Activated CD4-positive, alpha-beta memory T cell treated with anti-CD3 and anti-CD28 coated beads, Interleukin-2, amount 10 ng/mL, durations not matched to agents 7 days and 5 days (primary cell): ENCODE measurements at regions not wholly inside any gene's neighbourhood (a gene's known extent, or its start where the extent isn't known, plus 50 kb on each side); places are given as distances from the start of the nearest gene placed in this dataset.
A peak's percentile ranks its signal among the peaks of the same experiment; 100 is the strongest.

Experiments
- CTCF ChIA-PET: fragments of 350-600 bp; sonication (Branson Sonifier 250); formaldehyde crosslinking; loops from one replicate; lab custom pipeline; 2021; ENCODE audit warnings: antibody characterized with exemption, inconsistent platforms; lab: Charles Lee
- POLR2A ChIA-PET: fragments of 350-600 bp; sonication (Branson Sonifier 250); formaldehyde crosslinking; loops from one replicate; lab custom pipeline; 2021; ENCODE audit warnings: antibody characterized with exemption; lab: Charles Lee
- DNase-seq: peaks from one replicate; pipeline ENCODE4 v3.0.0-alpha.2; 2020
- H3K27ac Mint-ChIP-seq: one replicate; pipeline ENCODE4 v1.8.0; 2021; ENCODE audit warnings: mild to moderate bottlenecking, mixed read lengths
- H3K27me3 Mint-ChIP-seq: one replicate; pipeline ENCODE4 v1.8.0; 2021; ENCODE audit warnings: mixed read lengths
- H3K36me3 Mint-ChIP-seq: one replicate; pipeline ENCODE4 v1.8.0; 2021; ENCODE audit warnings: low read depth, mixed read lengths
- H3K4me1 Mint-ChIP-seq: one replicate; pipeline ENCODE4 v1.8.0; 2021; ENCODE audit warnings: mixed read lengths
- H3K4me3 Mint-ChIP-seq: one replicate; pipeline ENCODE4 v1.8.0; 2021; ENCODE audit warnings: mild to moderate bottlenecking, mixed read lengths
- H3K9me3 Mint-ChIP-seq: one replicate; pipeline ENCODE4 v1.8.0; 2021; ENCODE audit warnings: mixed read lengths

DNA sequence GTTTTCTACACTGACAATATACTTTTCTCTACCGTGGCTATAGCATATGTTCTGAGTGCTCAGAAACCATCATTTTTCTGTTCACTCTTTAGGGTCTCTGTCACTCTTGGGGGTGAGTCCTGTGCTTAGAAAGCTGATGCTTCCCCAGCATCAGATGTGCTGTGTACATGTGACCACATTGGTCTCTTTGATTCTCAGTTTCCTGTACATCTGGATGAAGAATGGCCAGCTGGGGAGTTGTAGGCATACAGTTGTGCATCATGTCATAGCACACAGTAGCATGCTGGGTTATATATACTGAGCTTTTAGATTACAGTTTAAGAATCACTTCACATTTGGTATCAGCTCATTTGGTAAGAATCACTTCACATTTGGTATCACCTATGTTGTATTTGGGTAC lies 238.6 kb upstream of the PREP start:
- no peak for DNase-seq
- no peaks in the 10 kb centered on the region for H3K27me3 Mint-ChIP-seq
- ChIA-PET POLR2A (interaction anchor here (0.6 kb wide), 1 partner anchor 147 kb away, joined by 3 read pairs; no protein-coding TSS in a partner anchor), CTCF (interaction anchor here (0.5 kb wide), 1 partner anchor 210 kb away, joined by 3 read pairs; no protein-coding TSS in a partner anchor)
- peaks cover 55% of the 10 kb centered on the region for H3K36me3 Mint-ChIP-seq
- H3K4me3 Mint-ChIP-seq = no peak overlapping the region
- peaks cover 46% of the 10 kb centered on the region for H3K9me3 Mint-ChIP-seq
- H3K27ac Mint-ChIP-seq = no peak overlapping the region
- H3K4me1 Mint-ChIP-seq = peaks cover 45% of the 10 kb centered on the region

- ChIA-PET POLR2A (no interaction called here), CTCF (interaction anchor here (0.5 kb wide), 1 partner anchor 87 kb away, joined by 4 read pairs; no protein-coding TSS in a partner anchor)
- H3K36me3 Mint-ChIP-seq = peaks cover 48% of the 10 kb centered on the region
- H3K9me3 Mint-ChIP-seq = peaks cover 49% of the 10 kb centered on the region
- no peak overlapping the region for H3K4me3 Mint-ChIP-seq
- peaks cover 22% of the 10 kb centered on the region for H3K4me1 Mint-ChIP-seq
- DNase-seq = no peak
- no peak overlapping the region for H3K27ac Mint-ChIP-seq
- H3K27me3 Mint-ChIP-seq = no peaks in the 10 kb centered on the region
Measured at GRCh38 chr6:105639124-105639523, 236.2 kb upstream of the PREP start.

GRCh38 chr6:105633814-105634213 lies 230.9 kb upstream of the PREP start:
- Mint-ChIP-seq H3K4me1 (peaks cover 8% of the 10 kb centered on the region), H3K36me3 (peaks cover 37% of the 10 kb centered on the region), H3K27me3 (peaks cover 4% of the 10 kb centered on the region), H3K4me3 (no peak overlapping the region), H3K9me3 (peaks cover 39% of the 10 kb centered on the region), H3K27ac (no peak overlapping the region)
- DNase-seq = no peak
- ChIA-PET POLR2A (interaction anchor here (0.9 to 1.4 kb wide), 2 partner anchors 10 to 12 kb away, joined by 3 to 5 read pairs; no protein-coding TSS in a partner anchor), CTCF (no interaction called here)

DNA sequence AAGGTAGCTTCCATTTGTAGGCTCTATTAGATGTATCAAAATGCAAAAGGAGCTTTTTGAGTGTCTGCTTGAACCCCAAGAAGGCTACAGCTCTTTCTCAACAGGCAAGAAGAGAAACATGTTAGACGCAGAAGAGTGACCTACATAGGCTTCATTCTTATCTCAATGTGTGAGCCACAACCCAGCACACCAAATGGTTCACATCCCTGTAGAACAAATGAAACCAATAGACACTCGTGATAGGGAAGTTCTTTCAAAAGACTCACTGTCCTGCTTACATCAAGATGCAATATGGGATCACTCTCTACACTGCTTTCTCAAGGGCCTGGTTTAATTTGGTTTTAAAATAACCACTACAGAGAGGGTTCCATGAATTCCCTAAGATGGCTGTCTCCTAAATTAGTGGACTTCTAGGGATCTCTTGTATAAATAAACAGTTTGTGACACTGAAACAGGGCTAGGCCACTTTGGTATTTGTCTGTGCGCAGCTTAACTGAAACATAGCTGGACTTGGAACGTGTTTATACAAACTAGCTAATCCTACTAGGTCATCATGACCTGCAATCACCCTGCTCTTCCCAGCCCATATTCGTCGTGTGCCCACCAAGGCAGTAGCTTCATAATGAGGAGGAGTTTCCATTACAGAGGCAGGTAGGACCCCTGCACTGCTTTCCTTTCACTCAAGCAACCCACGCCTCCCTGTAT lies 225.4 kb upstream of the PREP start:
- CTCF ChIA-PET = no interaction called here
- POLR2A ChIA-PET = interaction anchor here (1.2 kb wide), 1 partner anchor 27 kb away, joined by 3 read pairs; no protein-coding TSS in a partner anchor
- H3K27ac Mint-ChIP-seq = peak overlapping the region; percentile 8

GRCh38 chr6:105626295-105627158 lies 223.6 kb upstream of the PREP start:
- Mint-ChIP-seq H3K9me3 (peaks cover 41% of the 10 kb centered on the region), H3K4me3 (no peak overlapping the region), H3K27ac (peak overlapping the region; percentile 74), H3K4me1 (peaks cover 58% of the 10 kb centered on the region), H3K27me3 (peaks cover 4% of the 10 kb centered on the region), H3K36me3 (peaks cover 56% of the 10 kb centered on the region)
- ChIA-PET CTCF (no interaction called here), POLR2A (no interaction called here)
- DNase-seq = no peak

More for the DNA sequence above, 225.4 kb upstream of the PREP start:
- DNase-seq = no peak
- H3K36me3 Mint-ChIP-seq = peaks cover 61% of the 10 kb centered on the region
- H3K27me3 Mint-ChIP-seq = peaks cover 4% of the 10 kb centered on the region
- peaks cover 44% of the 10 kb centered on the region for H3K4me1 Mint-ChIP-seq
- peaks cover 43% of the 10 kb centered on the region for H3K9me3 Mint-ChIP-seq
- H3K4me3 Mint-ChIP-seq = no peak overlapping the region

DNA sequence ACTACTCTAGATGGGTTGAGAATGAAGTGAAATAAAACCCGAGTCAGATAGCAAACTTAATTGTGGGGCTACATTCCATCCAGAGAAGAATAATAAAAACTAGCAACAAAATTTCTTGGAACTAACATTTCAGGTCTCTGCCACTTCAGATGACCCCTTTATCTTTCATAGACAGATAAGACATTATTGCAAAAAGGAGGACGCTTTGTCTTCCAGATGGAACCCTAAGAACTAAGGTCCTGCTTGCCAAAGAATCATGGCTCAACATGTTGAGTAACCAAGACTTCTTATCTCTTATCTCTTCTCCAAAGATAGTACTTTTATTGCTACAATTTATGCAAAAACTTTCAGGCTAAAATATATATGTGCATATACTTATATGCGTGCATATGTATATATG lies 221.1 kb upstream of the PREP start:
- no peak overlapping the region for H3K4me3 Mint-ChIP-seq

DNA sequence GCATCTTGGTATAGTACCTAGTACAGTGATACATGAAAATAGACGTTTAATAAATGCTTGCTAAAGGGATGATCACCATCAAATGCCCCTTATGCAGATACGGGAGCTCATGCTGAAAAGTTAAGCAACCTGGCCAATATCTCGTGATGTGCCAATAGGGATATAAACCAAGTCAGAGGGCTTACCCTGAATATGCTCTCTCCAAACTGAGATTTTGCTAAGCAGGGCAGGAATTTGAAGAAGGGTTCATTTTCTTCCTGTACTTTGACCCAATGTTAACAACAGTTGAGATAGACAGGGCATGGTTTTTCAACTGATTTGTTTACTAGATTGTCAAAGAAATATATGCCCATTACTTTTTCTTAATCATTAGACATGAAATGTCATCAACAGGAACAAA lies 219.3 kb upstream of the PREP start:
- no peak for DNase-seq
- Mint-ChIP-seq H3K36me3 (peaks cover 36% of the 10 kb centered on the region), H3K4me1 (peaks cover 57% of the 10 kb centered on the region), H3K9me3 (peaks cover 21% of the 10 kb centered on the region), H3K4me3 (no peak overlapping the region), H3K27me3 (no peaks in the 10 kb centered on the region), H3K27ac (no peak overlapping the region)
- POLR2A ChIA-PET = interaction anchor here (0.6 to 1.7 kb wide), 2 partner anchors 21 kb away, joined by 3 to 4 read pairs; no protein-coding TSS in a partner anchor
- CTCF ChIA-PET = no interaction called here

More for the DNA sequence above, 221.1 kb upstream of the PREP start:
- ChIA-PET CTCF (no interaction called here), POLR2A (interaction anchor here (1.7 kb wide), 1 partner anchor 23 kb away, joined by 4 read pairs; no protein-coding TSS in a partner anchor)
- Mint-ChIP-seq H3K27me3 (no peaks in the 10 kb centered on the region), H3K36me3 (peaks cover 43% of the 10 kb centered on the region), H3K4me1 (peaks cover 73% of the 10 kb centered on the region), H3K27ac (no peak overlapping the region), H3K9me3 (peaks cover 28% of the 10 kb centered on the region)
- DNase-seq = no peak

DNA sequence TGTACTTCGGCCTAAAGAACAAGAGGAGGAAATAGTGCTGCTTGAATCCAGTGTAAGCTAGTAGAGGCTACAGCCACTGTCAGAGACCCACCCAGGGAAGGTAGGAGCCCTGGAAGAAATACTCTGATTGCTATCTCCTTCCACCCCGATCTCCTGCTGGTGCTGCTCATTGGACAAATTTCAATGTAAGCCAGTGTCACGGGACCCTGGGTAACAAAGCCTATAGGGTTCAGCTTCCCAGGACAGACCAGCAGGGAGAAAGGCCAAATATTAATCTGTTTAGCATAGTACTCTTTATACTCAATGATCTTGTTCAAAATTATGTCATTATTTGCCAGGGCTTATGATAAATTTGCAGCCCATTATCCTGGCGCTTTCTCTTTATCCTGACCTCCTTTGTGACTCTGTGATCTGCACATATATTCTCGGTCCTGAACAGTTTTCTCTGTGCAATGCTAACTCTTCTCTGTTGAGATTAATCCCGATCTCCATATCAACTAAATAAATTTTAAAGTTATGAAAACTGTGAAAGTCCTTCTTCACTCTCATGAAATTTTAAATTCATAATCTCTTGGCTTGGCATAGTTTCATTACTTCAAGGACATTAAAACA lies 218.8 kb upstream of the PREP start:
- Mint-ChIP-seq H3K27ac (no peak overlapping the region), H3K4me3 (no peak overlapping the region), H3K36me3 (peaks cover 35% of the 10 kb centered on the region), H3K9me3 (peaks cover 22% of the 10 kb centered on the region), H3K27me3 (no peaks in the 10 kb centered on the region), H3K4me1 (peaks cover 51% of the 10 kb centered on the region)
- no peak for DNase-seq
- POLR2A ChIA-PET = interaction anchor here (1.1 kb wide), 1 partner anchor 24 kb away, joined by 6 read pairs; no protein-coding TSS in a partner anchor
- CTCF ChIA-PET = no interaction called here

DNA sequence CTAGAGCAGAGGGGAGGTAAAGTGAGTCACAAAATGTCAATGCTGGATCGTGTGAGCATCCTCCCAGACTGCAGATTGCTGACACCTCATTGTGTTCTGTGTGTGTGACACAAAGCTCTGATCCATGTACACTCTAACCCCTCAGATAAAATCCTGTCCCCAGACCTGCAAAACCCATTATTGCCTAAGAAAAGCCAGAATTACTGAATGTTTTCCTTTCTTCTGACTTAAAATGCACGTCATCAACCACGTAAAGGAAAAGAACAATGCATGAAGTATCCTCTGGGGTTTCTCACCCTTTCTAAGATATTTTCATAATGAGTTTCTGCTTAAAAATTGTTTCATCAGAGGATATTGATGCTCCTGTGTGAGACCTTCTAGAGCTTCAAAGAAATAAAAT lies 218.0 kb upstream of the PREP start:
- peaks cover 22% of the 10 kb centered on the region for H3K9me3 Mint-ChIP-seq
- H3K27ac Mint-ChIP-seq = peak overlapping the region; percentile 84
- H3K4me1 Mint-ChIP-seq = peaks cover 43% of the 10 kb centered on the region
- no peaks in the 10 kb centered on the region for H3K27me3 Mint-ChIP-seq
- CTCF ChIA-PET = no interaction called here
- peak; percentile 36 for DNase-seq
- no peak overlapping the region for H3K4me3 Mint-ChIP-seq
- POLR2A ChIA-PET = interaction anchor here (0.6 to 1.3 kb wide), 6 partner anchors 19 to 469 kb away, joined by 3 to 6 read pairs (median 4); no protein-coding TSS in a partner anchor
- peaks cover 33% of the 10 kb centered on the region for H3K36me3 Mint-ChIP-seq

DNA sequence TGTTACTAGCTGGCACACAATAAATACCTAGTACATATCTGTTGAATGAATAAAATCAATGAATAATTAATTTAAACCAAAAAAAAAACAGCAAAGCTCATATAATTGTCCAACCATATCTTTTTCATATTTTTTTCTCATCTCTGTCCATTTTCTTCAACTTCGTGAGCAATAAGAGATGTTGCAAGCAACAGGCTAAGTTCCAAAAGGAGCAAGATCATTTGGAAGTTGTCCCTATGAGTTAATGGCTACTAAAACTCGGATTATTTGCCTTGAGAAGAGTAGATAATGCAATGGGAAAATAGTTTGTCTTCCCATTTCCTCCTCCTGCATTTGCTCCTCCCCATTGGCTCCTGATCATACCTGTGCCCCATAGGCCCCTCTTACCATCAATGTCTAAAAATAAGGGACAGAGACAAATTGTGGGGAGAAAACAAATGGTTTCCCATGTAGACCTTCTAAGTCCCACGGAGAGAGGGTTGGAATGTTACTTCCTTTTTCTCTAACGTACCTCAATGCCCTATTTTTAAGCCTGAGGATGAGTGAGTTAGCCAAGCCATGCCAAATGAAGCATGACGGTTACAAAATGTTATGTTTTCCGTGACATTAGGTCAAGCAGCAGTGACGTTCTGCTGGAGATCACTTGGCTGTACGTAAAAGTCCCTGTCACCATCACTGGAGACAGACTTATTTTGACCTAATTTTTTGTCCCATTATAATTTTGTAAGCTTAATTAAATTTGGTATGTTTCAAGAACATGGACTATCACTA lies 217.3 kb upstream of the PREP start:
- peaks cover 37% of the 10 kb centered on the region for H3K4me1 Mint-ChIP-seq
- peak overlapping the region; percentile 84 for H3K27ac Mint-ChIP-seq
- H3K27me3 Mint-ChIP-seq = no peaks in the 10 kb centered on the region
- no peak overlapping the region for H3K4me3 Mint-ChIP-seq
- ChIA-PET CTCF (no interaction called here), POLR2A (interaction anchor here (0.6 to 1.3 kb wide), 6 partner anchors 19 to 469 kb away, joined by 3 to 4 read pairs (median 4); no protein-coding TSS in a partner anchor)
- DNase-seq = no peak
- peaks cover 25% of the 10 kb centered on the region for H3K9me3 Mint-ChIP-seq
- peaks cover 33% of the 10 kb centered on the region for H3K36me3 Mint-ChIP-seq

DNA sequence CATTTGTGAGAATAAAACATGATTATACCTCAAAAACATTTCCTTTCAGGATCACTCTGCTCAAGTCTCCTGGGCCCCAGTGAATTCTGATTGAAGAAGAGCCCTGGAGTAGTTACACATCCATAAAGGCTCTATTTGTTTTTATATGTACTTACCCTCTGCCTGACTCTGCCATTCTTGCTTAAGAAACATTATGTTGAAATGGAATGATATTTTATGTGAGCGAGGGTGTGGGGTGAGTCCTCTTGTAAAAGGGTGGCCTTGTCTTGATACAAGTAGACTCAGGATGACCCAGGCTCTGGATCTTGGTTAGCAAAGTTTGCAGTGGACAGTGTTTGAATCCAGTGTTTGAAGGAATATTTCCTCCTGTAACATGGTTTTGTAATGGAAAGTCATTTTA lies 215.4 kb upstream of the PREP start:
- no peak overlapping the region for H3K27ac Mint-ChIP-seq
- POLR2A ChIA-PET = no interaction called here
- no peaks in the 10 kb centered on the region for H3K27me3 Mint-ChIP-seq

GRCh38 chr6:105616521-105616920 lies 213.6 kb upstream of the PREP start:
- DNase-seq = no peak
- Mint-ChIP-seq H3K27me3 (no peaks in the 10 kb centered on the region), H3K9me3 (peaks cover 23% of the 10 kb centered on the region), H3K27ac (no peak overlapping the region), H3K4me1 (peaks cover 15% of the 10 kb centered on the region), H3K4me3 (no peak overlapping the region), H3K36me3 (peaks cover 29% of the 10 kb centered on the region)
- POLR2A ChIA-PET = no interaction called here
- CTCF ChIA-PET = no interaction called here

More for the DNA sequence above, 215.4 kb upstream of the PREP start:
- DNase-seq = no peak
- no peak overlapping the region for H3K4me3 Mint-ChIP-seq
- H3K36me3 Mint-ChIP-seq = peaks cover 30% of the 10 kb centered on the region
- H3K9me3 Mint-ChIP-seq = peaks cover 23% of the 10 kb centered on the region
- CTCF ChIA-PET = interaction anchor here (1.2 kb wide), 1 partner anchor 187 kb away, joined by 3 read pairs; no protein-coding TSS in a partner anchor
- H3K4me1 Mint-ChIP-seq = peaks cover 29% of the 10 kb centered on the region
